ENCODE measurements at regions not wholly inside any gene's neighbourhood (a gene's known extent, or its start where the extent isn't known, plus 50 kb on each side); places are given as distances from the start of the nearest gene placed in this dataset.

DNA sequence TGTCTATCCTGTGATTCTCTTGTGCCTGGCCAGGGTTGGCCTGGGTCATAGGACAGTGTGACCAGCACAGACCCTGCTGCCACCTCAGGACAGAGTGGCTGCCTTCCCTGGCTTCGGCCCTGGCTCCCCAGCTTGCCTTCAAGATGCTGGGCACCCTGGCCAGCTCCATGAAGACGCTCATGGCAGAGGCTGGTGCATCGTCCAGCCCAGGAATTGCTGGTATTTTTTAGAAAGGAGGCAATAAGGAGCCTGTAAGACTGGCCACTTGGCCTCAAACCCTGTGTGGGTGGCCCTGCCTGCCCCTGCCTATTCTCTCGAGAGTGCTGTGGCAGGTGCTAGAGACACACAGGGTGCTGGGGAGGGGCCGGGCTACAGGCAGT lies 70.4 kb upstream of the ACTRT2 start:
- Histone ChIP-seq H4K5ac (ENCODE audit: low read depth, low read length) (no peak overlapping the region), H4K91ac (ENCODE audit: insufficient read depth, low read depth, low read length) (no peak overlapping the region), H2BK5ac (ENCODE audit: low read depth, low read length, poor library complexity, severe bottlenecking) (no peak overlapping the region), H3K4me1 (ENCODE audit: control insufficient read depth, insufficient read depth, low read length) (no peaks in the 10 kb centered on the region), H3K4ac (ENCODE audit: low read depth, low read length) (no peak overlapping the region), H3K18ac (ENCODE audit: low read depth, low read length) (no peak overlapping the region), H3K9ac (ENCODE audit: low read depth, low read length) (no peak overlapping the region), H3K79me1 (ENCODE audit: low read depth in 1 of 2, low read length in 2 of 2) (no peaks in the 10 kb centered on the region), H4K20me1 (ENCODE audit: insufficient read depth, low read length) (no peaks in the 10 kb centered on the region), H3K14ac (replicated peaks; ENCODE audit: low read depth, low read length) (no peak overlapping the region), H3K4me2 (ENCODE audit: low read depth, low read length) (no peak overlapping the region), H2BK120ac (ENCODE audit: low read depth, low read length) (no peak overlapping the region), H4K8ac (ENCODE audit: low read depth in 2 of 2, low read length in 2 of 2) (no peak overlapping the region), H2AFZ (replicated peaks; ENCODE audit: low read length, poor library complexity) (no peak overlapping the region), H3K9me1 (ENCODE audit: insufficient read depth, low read length) (no peaks in the 10 kb centered on the region), H3K9me3 (ENCODE audit: control insufficient read depth, insufficient read depth, low read length) (peaks cover 43% of the 10 kb centered on the region), H3K36me3 (ENCODE audit: control insufficient read depth, insufficient read depth, low read length) (no peaks in the 10 kb centered on the region), H2BK15ac (ENCODE audit: low read depth, low read length) (no peak overlapping the region), H3K23ac (ENCODE audit: low read depth, low read length) (no peak overlapping the region), H2AK5ac (ENCODE audit: low read depth, low read length) (no peak overlapping the region), H3K27me3 (ENCODE audit: control insufficient read depth, insufficient read depth, low read length) (no peaks in the 10 kb centered on the region), H2AK9ac (replicated peaks; ENCODE audit: low read depth, low read length, poor library complexity) (no peak overlapping the region), H2BK20ac (ENCODE audit: low read depth, low read length) (no peak overlapping the region), H3K56ac (ENCODE audit: extremely low read depth, insufficient read depth, low read length) (no peak overlapping the region), H3K27ac (ENCODE audit: insufficient read depth, low read length) (no peak overlapping the region), H3K4me3 (ENCODE audit: insufficient read depth, low read depth, low read length) (no peak overlapping the region)
- ChIA-PET CTCF (no interaction called here), POLR2A (ENCODE audit: unreplicated experiment) (no interaction called here)
- TF ChIP-seq NFE2L2 (IDR thresholded peaks at IDR 0.05; ENCODE audit: low read depth, low read length) = no peak
- TF ChIP-seq RAD21 (IDR thresholded peaks at IDR 0.05; ENCODE audit: low read length) = no peak
- dilution Hi-C loops (cut with HindIII; ENCODE audit: low sequenced_read_pairs, unreplicated experiment) (no loop called here), in situ Hi-C loops (cut with MboI; ENCODE audit: low sequenced_read_pairs) (no loop called here), intact Hi-C loops (cut with micrococcal nuclease) (no loop called here)
- BruUV-seq (replicated peaks) = no TSS peak
- DNase-seq (no peak), ATAC-seq (ENCODE audit: low read depth) (no peak)
- 37% methylated on average over 4 of the region's 5 CpGs; no CpG with 5 or more reads in 1 of the 2 experiments for WGBS, 2 experiments (ENCODE audit: extremely low coverage in 2 of 2, insufficient read length in 1 of 2)

All from IMR-90 (cell line).